ENCODE measurements at regions not wholly inside any gene's neighbourhood (a gene's known extent, or its start where the extent isn't known, plus 50 kb on each side); places are given as distances from the start of the nearest gene placed in this dataset.

GRCh38 chr2:66080127-66080526, 354.8 kb upstream of the MEIS1 start:
- TF ChIP-seq RCOR1 (IDR thresholded peaks at IDR 0.05; ENCODE audit: insufficient replicate concordance, low read length) = no peak
- TF ChIP-seq CTCF (conservative IDR thresholded peaks at IDR 0.05; ENCODE audit: low read depth, low read length) = no peak
- no peak for TF ChIP-seq FOS (IDR thresholded peaks at IDR 0.05; ENCODE audit: low read depth, low read length)
- TF ChIP-seq RFX5 (IDR thresholded peaks at IDR 0.05; ENCODE audit: low read depth, low read length) = no peak
- no peak for TF ChIP-seq POLR2A (IDR thresholded peaks at IDR 0.05; ENCODE audit: low read depth, low read length)
- no peak for TF ChIP-seq MAFK (IDR thresholded peaks at IDR 0.05; ENCODE audit: low read depth, low read length)
- TF ChIP-seq MAZ (IDR thresholded peaks at IDR 0.05; ENCODE audit: borderline replicate concordance, low read depth, low read length) = no peak
- no peak for TF ChIP-seq SMC3 (IDR thresholded peaks at IDR 0.05; ENCODE audit: low read depth, low read length)
- TF ChIP-seq CHD1 (IDR thresholded peaks at IDR 0.05; ENCODE audit: low read depth, low read length) = no peak
- no peak for TF ChIP-seq RAD21 (IDR thresholded peaks at IDR 0.05; ENCODE audit: low read length)

Measured in IMR-90 (cell line).